ENCODE measurements at regions not wholly inside any gene's neighbourhood (a gene's known extent, or its start where the extent isn't known, plus 50 kb on each side); places are given as distances from the start of the nearest gene placed in this dataset.
A peak's percentile ranks its signal among the peaks of the same experiment; 100 is the strongest.

GRCh38 chr3:194272221-194272620 lies 78.9 kb downstream of the CPN2 start:
- H3K4me1 ChIP-seq (ENCODE audit: insufficient read depth, low read length): peaks cover 45% of the 10 kb centered on the region
- H3K27me3 ChIP-seq (ENCODE audit: control insufficient read depth in 1 of 2, insufficient read depth in 2 of 2, low read length in 2 of 2): no peaks in the 10 kb centered on the region
- no peaks in the 10 kb centered on the region for H3K9me3 ChIP-seq (ENCODE audit: low read length)
- no peaks in the 10 kb centered on the region for H3K36me3 ChIP-seq (ENCODE audit: insufficient read depth, low read length)
- H3K27ac ChIP-seq (ENCODE audit: low read depth, low read length): peak overlapping the region; percentile 38
- no peak overlapping the region for H3K4me3 ChIP-seq (ENCODE audit: low read depth in 1 of 2, low read length in 2 of 2)
- no peak overlapping the region for H3K9ac ChIP-seq (ENCODE audit: low read length)

GRCh38 chr3:194272861-194273742 lies 78.0 kb downstream of the CPN2 start:
- Histone ChIP-seq H3K36me3 (ENCODE audit: insufficient read depth, low read length) (no peaks in the 10 kb centered on the region), H3K4me1 (ENCODE audit: insufficient read depth, low read length) (peaks cover 54% of the 10 kb centered on the region), H3K9ac (ENCODE audit: low read length) (no peak overlapping the region), H3K27me3 (ENCODE audit: control insufficient read depth in 1 of 2, insufficient read depth in 2 of 2, low read length in 2 of 2) (no peaks in the 10 kb centered on the region), H3K9me3 (ENCODE audit: low read length) (no peaks in the 10 kb centered on the region), H3K27ac (ENCODE audit: low read depth, low read length) (no peak overlapping the region), H3K4me3 (ENCODE audit: low read depth in 1 of 2, low read length in 2 of 2) (no peak overlapping the region)

GRCh38 chr3:194273743-194274310 lies 77.3 kb downstream of the CPN2 start:
- no peaks in the 10 kb centered on the region for H3K36me3 ChIP-seq (ENCODE audit: insufficient read depth, low read length)
- H3K27ac ChIP-seq (ENCODE audit: low read depth, low read length): no peak overlapping the region
- peaks cover 61% of the 10 kb centered on the region for H3K4me1 ChIP-seq (ENCODE audit: insufficient read depth, low read length)
- H3K9me3 ChIP-seq (ENCODE audit: low read length): no peaks in the 10 kb centered on the region
- H3K27me3 ChIP-seq (ENCODE audit: control insufficient read depth in 1 of 2, insufficient read depth in 2 of 2, low read length in 2 of 2): no peaks in the 10 kb centered on the region
- H3K9ac ChIP-seq (ENCODE audit: low read length): no peak overlapping the region
- no peak overlapping the region for H3K4me3 ChIP-seq (ENCODE audit: low read depth in 1 of 2, low read length in 2 of 2)

- H3K4me1 ChIP-seq (ENCODE audit: insufficient read depth, low read length): peaks cover 66% of the 10 kb centered on the region
- H3K4me3 ChIP-seq (ENCODE audit: low read depth in 1 of 2, low read length in 2 of 2): no peak overlapping the region
- H3K27me3 ChIP-seq (ENCODE audit: control insufficient read depth in 1 of 2, insufficient read depth in 2 of 2, low read length in 2 of 2): no peaks in the 10 kb centered on the region
- H3K9ac ChIP-seq (ENCODE audit: low read length): no peak overlapping the region
- H3K27ac ChIP-seq (ENCODE audit: low read depth, low read length): no peak overlapping the region
- no peaks in the 10 kb centered on the region for H3K36me3 ChIP-seq (ENCODE audit: insufficient read depth, low read length)
- H3K9me3 ChIP-seq (ENCODE audit: low read length): no peaks in the 10 kb centered on the region
Measured at GRCh38 chr3:194274424-194275085, 76.6 kb downstream of the CPN2 start.

GRCh38 chr3:194275291-194275690 lies 75.8 kb downstream of the CPN2 start:
- Histone ChIP-seq H3K27me3 (ENCODE audit: control insufficient read depth in 1 of 2, insufficient read depth in 2 of 2, low read length in 2 of 2) (no peaks in the 10 kb centered on the region), H3K9me3 (ENCODE audit: low read length) (no peaks in the 10 kb centered on the region), H3K4me1 (ENCODE audit: insufficient read depth, low read length) (peaks cover 65% of the 10 kb centered on the region), H3K36me3 (ENCODE audit: insufficient read depth, low read length) (no peaks in the 10 kb centered on the region), H3K9ac (ENCODE audit: low read length) (no peak overlapping the region), H3K27ac (ENCODE audit: low read depth, low read length) (no peak overlapping the region), H3K4me3 (ENCODE audit: low read depth in 1 of 2, low read length in 2 of 2) (no peak overlapping the region)

- H3K4me1 ChIP-seq (ENCODE audit: insufficient read depth, low read length): peaks cover 61% of the 10 kb centered on the region
- H3K36me3 ChIP-seq (ENCODE audit: insufficient read depth, low read length): no peaks in the 10 kb centered on the region
- H3K4me3 ChIP-seq (ENCODE audit: low read depth in 1 of 2, low read length in 2 of 2): no peak overlapping the region
- H3K27me3 ChIP-seq (ENCODE audit: control insufficient read depth in 1 of 2, insufficient read depth in 2 of 2, low read length in 2 of 2): no peaks in the 10 kb centered on the region
- no peak overlapping the region for H3K9ac ChIP-seq (ENCODE audit: low read length)
- H3K27ac ChIP-seq (ENCODE audit: low read depth, low read length): peak overlapping the region; percentile 81
- no peaks in the 10 kb centered on the region for H3K9me3 ChIP-seq (ENCODE audit: low read length)
Measured at GRCh38 chr3:194275721-194276120, 75.4 kb downstream of the CPN2 start.

GRCh38 chr3:194276768-194277103 lies 74.4 kb downstream of the CPN2 start:
- Histone ChIP-seq H3K4me1 (ENCODE audit: insufficient read depth, low read length) (peaks cover 51% of the 10 kb centered on the region), H3K27ac (ENCODE audit: low read depth, low read length) (peak overlapping the region; percentile 81), H3K9ac (ENCODE audit: low read length) (no peak overlapping the region), H3K36me3 (ENCODE audit: insufficient read depth, low read length) (no peaks in the 10 kb centered on the region), H3K27me3 (ENCODE audit: control insufficient read depth in 1 of 2, insufficient read depth in 2 of 2, low read length in 2 of 2) (no peaks in the 10 kb centered on the region), H3K9me3 (ENCODE audit: low read length) (no peaks in the 10 kb centered on the region), H3K4me3 (ENCODE audit: low read depth in 1 of 2, low read length in 2 of 2) (no peak overlapping the region)

GRCh38 chr3:194277104-194277785 lies 73.9 kb downstream of the CPN2 start:
- no peak overlapping the region for H3K4me3 ChIP-seq (ENCODE audit: low read depth in 1 of 2, low read length in 2 of 2)
- peak overlapping the region; percentile 81 for H3K27ac ChIP-seq (ENCODE audit: low read depth, low read length)
- H3K9me3 ChIP-seq (ENCODE audit: low read length): no peaks in the 10 kb centered on the region
- no peaks in the 10 kb centered on the region for H3K27me3 ChIP-seq (ENCODE audit: control insufficient read depth in 1 of 2, insufficient read depth in 2 of 2, low read length in 2 of 2)
- H3K36me3 ChIP-seq (ENCODE audit: insufficient read depth, low read length): no peaks in the 10 kb centered on the region
- peaks cover 47% of the 10 kb centered on the region for H3K4me1 ChIP-seq (ENCODE audit: insufficient read depth, low read length)
- peak overlapping the region; percentile 19 for H3K9ac ChIP-seq (ENCODE audit: low read length)

GRCh38 chr3:194277786-194278130 lies 73.4 kb downstream of the CPN2 start:
- peaks cover 42% of the 10 kb centered on the region for H3K4me1 ChIP-seq (ENCODE audit: insufficient read depth, low read length)

GRCh38 chr3:194278186-194278845 lies 72.8 kb downstream of the CPN2 start:
- no peaks in the 10 kb centered on the region for H3K36me3 ChIP-seq (ENCODE audit: insufficient read depth, low read length)
- no peaks in the 10 kb centered on the region for H3K9me3 ChIP-seq (ENCODE audit: low read length)
- H3K9ac ChIP-seq (ENCODE audit: low read length): peak overlapping the region; percentile 37
- peaks cover 42% of the 10 kb centered on the region for H3K4me1 ChIP-seq (ENCODE audit: insufficient read depth, low read length)
- no peak overlapping the region for H3K27ac ChIP-seq (ENCODE audit: low read depth, low read length)
- H3K4me3 ChIP-seq (ENCODE audit: low read depth in 1 of 2, low read length in 2 of 2): peak overlapping the region in 1 of 2 donors; percentile 36
- no peaks in the 10 kb centered on the region for H3K27me3 ChIP-seq (ENCODE audit: control insufficient read depth in 1 of 2, insufficient read depth in 2 of 2, low read length in 2 of 2)

More at GRCh38 chr3:194277786-194278130, 73.4 kb downstream of the CPN2 start:
- peak overlapping the region; percentile 81 for H3K27ac ChIP-seq (ENCODE audit: low read depth, low read length)
- no peaks in the 10 kb centered on the region for H3K36me3 ChIP-seq (ENCODE audit: insufficient read depth, low read length)
- H3K9ac ChIP-seq (ENCODE audit: low read length): peak overlapping the region; percentile 19
- H3K9me3 ChIP-seq (ENCODE audit: low read length): no peaks in the 10 kb centered on the region
- H3K4me3 ChIP-seq (ENCODE audit: low read depth in 1 of 2, low read length in 2 of 2): no peak overlapping the region
- no peaks in the 10 kb centered on the region for H3K27me3 ChIP-seq (ENCODE audit: control insufficient read depth in 1 of 2, insufficient read depth in 2 of 2, low read length in 2 of 2)

- no peaks in the 10 kb centered on the region for H3K36me3 ChIP-seq (ENCODE audit: insufficient read depth, low read length)
- H3K4me1 ChIP-seq (ENCODE audit: insufficient read depth, low read length): peaks cover 42% of the 10 kb centered on the region
- no peaks in the 10 kb centered on the region for H3K27me3 ChIP-seq (ENCODE audit: control insufficient read depth in 1 of 2, insufficient read depth in 2 of 2, low read length in 2 of 2)
- no peak overlapping the region for H3K4me3 ChIP-seq (ENCODE audit: low read depth in 1 of 2, low read length in 2 of 2)
- no peaks in the 10 kb centered on the region for H3K9me3 ChIP-seq (ENCODE audit: low read length)
- H3K27ac ChIP-seq (ENCODE audit: low read depth, low read length): no peak overlapping the region
- no peak overlapping the region for H3K9ac ChIP-seq (ENCODE audit: low read length)
Measured at GRCh38 chr3:194279101-194279500, 72.0 kb downstream of the CPN2 start.

Measured in muscle layer of colon (tissue), 2 donors.